NCI-H2171 treated with DMSO at 0.1 percent for 48 hours (cell line): ENCODE measurements at regions not wholly inside any gene's neighbourhood (a gene's known extent, or its start where the extent isn't known, plus 50 kb on each side); places are given as distances from the start of the nearest gene placed in this dataset.
"Not testable (repeated sequence)": the region's sequence is repeated elsewhere in the genome, so short reads cannot be mapped to it uniquely, and the experiment has no call there.

Experiments used
- DNase-seq: peaks from one replicate; lab custom pipeline; 2025; lab: John Stamatoyannopoulos, UW

DNA sequence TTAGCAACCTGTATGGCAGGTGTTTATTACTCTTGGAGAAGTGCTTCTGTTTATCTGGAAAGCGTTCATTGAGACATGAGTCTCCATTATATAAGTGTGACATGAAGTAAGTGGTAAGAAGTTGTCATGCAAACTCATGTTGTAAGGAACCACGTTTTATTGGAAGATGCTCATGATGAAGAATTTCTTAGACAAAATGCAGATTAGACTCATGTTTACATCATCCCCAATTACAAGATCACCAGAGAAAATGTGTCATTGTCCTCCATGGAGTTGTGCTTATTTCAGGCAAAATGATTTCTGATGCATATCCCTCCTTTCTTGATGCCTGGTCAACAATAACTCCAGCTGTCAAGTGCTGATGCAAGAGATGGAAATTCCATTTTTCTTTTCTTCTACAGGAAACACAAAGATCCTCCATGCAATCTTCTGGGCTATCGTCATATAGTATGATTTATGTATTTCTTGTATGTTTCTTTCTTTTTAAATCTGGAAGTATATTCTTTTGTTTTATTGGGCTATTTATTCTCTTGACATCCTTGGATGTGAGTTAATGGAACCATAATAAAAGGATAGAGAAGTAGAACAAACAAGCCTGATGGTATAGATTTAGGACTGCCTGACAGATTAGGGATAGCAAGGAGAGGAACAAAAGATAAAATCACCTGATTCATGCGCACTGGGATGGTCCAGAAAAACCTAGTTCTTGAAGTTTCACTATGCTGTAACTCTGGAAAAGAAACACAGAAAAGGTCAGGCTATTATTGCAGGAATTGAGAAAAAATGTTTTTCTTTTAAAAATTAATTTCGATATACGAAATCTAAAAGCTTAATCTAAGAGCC lies 50.7 kb upstream of the DIAPH3 start:
- DNase-seq: no peak

DNA sequence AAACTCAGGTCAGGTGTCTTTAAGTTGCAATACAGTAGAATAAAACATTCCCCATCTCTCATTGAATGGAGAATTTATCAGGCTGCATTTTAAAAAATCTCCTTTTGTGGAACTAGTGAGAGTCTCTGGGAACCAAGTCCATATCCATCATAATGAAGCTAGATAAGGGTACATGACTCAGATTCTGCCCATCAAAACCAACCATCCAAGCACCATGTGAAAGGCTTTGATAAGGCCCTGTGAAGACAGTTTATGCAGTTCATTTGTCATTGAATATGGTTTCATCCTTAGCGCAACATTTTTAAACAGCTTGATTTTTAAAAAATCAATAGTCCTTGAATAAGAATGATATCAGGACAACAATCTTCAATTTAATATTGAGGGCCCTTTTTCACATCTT lies 56.3 kb upstream of the DIAPH3 start:
- DNase-seq: no peak

GRCh38 chr13:60221581-60221980 lies 57.9 kb upstream of the DIAPH3 start:
- no peak for DNase-seq

DNA sequence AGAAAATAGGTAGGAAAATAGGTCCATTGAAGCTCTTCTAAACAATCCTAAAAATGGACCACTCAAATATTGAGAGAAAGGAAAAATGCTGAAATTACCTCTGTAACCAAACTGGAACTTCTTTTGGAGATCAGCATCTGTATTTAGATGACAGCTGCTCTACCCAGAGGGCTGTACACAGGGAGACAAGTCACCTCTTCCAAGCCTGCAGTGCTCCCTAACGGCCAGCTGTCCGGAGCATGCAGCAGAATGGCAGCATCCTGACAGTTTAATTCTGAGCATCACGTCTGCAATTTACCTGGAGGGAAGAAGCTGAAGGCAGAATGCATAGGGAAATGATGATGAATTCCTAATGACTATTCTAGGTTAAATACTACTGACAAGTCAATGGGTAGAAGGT lies 62.8 kb upstream of the DIAPH3 start:
- DNase-seq: peak; percentile 53

DNA sequence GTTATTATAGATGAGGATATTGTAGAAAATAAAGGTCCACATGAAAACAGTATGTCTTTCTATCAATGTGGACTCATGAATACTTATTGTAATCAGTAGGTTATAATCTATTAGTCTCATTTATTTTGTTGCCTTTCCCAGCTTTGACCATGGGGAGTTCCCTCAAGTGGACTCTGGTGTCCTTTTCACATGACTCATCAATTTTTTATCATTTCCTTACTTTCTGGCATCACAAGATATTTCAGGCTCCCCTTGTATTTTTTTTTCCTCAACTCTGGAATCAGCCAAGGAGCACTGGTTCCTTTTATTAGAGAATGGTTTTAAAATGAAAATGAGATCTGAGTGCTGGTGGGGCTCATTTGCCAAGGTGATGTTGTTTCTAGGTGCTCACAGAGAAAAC lies 63.4 kb upstream of the DIAPH3 start:
- no peak for DNase-seq

GRCh38 chr13:60229708-60230272 lies 66.1 kb upstream of the DIAPH3 start:
- no peak for DNase-seq

- DNase-seq: no peak
These were observed 66.9 kb upstream of the DIAPH3 start for GRCh38 chr13:60230593-60230992.

GRCh38 chr13:60242043-60242595 lies 78.4 kb upstream of the DIAPH3 start:
- no peak for DNase-seq

GRCh38 chr13:60244381-60244780 lies 80.7 kb upstream of the DIAPH3 start:
- no peak for DNase-seq

- not testable (repeated sequence) for DNase-seq
These were observed 87.7 kb upstream of the DIAPH3 start for GRCh38 chr13:60251419-60251818.

DNA sequence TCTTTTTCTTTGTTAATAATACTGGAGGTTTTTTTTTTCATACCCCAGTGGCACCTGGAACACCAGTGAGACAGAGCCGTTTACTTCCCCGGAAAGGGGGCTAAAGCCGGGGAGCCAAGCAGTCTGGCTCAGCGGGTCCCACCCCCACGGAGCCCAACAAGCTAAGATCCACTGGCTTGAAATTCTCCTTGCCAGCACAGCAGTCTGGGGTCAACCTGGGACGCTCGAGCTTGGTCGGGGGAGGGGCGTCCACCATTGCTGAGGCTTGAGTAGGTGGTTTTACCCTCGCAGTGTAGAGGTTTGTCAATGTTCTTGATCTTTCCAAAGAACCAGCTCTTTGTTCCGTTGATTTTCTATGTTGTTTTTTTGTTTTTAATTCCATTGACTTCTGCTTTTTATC lies 94.6 kb upstream of the DIAPH3 start:
- no peak for DNase-seq

DNA sequence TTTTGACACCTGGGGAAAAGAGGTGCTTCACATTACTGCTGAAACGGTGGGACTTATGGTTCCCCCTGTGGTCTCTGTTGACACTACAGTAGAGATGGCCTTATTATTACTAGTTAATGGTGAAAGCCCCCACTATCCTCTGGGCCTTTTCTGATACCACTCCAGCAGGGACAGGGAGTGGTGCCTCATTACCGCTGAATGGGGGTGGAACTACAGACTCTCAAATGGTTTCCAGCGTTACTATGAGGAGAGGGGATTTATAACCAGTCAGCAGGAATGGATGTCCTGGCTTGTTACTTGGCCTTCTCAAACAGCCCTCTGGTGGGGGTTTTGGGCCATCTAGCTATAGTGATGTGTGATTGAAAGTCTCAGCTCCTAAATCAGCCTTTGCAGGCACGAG lies 96.7 kb upstream of the DIAPH3 start:
- no peak for DNase-seq

GRCh38 chr13:60261432-60262351 lies 98.0 kb upstream of the DIAPH3 start:
- peak; percentile 54 for DNase-seq

DNA sequence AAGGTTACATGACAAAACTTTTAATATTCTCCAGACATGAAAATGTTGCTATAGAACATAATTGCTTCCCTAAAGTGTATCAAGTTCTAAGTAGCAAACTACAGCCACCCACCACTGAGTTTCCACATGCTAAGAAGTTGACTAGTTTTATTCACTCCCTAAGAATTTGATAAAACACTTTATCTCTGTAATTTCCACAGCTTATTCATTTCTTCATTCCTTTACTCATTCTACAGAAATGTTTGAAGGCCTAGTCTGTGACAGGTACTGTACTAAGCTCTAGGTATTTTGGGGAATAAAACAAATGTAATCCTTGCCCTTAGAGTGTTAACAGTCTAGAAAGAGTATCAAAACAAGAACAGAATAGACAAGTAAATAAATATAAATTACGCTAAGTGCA lies 101.8 kb upstream of the DIAPH3 start:
- no peak for DNase-seq

GRCh38 chr13:60267498-60268202 lies 103.9 kb upstream of the DIAPH3 start:
- DNase-seq: no peak

DNA sequence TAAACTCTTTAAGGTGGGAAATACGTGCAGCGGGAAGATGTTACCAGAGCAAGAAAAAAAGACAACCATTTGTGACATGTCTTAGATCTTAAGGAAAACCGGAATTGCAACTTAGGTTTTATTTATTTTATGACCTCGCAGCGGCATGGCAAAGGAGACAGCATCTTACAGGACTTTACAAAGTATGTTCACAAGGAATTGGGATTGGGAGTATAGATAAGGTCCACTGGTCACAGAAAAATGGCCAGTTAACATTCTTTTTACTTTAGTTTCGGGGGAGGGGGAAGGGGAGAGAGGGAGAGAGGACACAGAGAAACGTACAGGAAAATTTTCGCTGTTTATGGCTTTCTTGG lies 104.5 kb upstream of the DIAPH3 start:
- DNase-seq: no peak

DNA sequence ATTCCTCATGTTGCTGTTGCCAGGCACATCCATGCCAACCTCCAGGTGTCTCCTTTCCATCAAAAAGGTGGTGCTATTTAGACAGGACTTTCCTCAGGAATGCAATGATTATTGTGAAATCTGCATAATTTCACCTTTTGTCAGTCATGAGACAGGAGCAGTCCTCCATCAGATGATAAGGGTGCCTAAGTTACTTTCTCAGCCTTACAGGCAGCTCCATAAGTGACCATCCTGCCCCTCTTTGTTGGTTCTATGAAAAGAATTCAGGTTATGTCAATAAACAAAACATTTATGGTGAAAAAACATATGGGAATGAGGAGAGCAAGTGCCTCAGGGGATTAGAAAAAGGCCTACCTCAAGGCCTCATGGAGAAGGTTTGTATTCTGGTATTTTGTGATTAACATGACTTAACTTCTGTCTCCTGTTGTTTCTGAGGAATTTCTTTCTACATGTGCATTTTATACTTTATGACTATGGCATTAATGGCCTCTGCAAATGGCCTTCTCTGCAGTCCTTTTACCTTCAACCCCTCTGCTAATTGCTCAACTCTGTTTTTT lies 110.3 kb upstream of the DIAPH3 start:
- no peak for DNase-seq

DNA sequence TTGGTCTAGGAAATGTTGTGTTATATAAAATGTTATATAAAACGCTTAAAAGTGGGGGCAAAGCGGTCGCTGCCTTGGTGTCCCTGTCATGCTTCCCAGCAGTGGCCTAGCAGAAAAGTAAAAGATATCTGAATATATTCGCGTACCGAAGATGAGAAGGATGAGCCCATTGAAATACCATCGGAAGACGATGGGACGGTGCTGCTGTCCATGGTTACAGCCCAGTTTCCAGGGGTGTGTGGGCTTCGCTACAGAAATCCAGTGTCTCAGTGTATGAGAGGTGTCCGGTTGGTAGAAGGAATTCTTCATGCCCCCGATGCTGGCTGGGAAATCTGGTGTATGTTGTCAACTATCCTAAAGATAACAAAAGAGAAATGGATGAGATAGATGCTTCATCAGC lies 110.9 kb upstream of the DIAPH3 start:
- no peak for DNase-seq

- DNase-seq: no peak
These were observed 111.5 kb upstream of the DIAPH3 start for GRCh38 chr13:60275208-60275607.

- not testable (repeated sequence) for DNase-seq
These were observed 116.5 kb upstream of the TDRD3 start for GRCh38 chr13:60280524-60280923.

- DNase-seq: peak; percentile 23
These were observed 114.8 kb upstream of the TDRD3 start for GRCh38 chr13:60282186-60282585.

- no peak for DNase-seq
These were observed 114.3 kb upstream of the TDRD3 start for GRCh38 chr13:60282708-60283107.
